Gastrocnemius medialis (tissue), 4 donors: ENCODE measurements at regions not wholly inside any gene's neighbourhood (a gene's known extent, or its start where the extent isn't known, plus 50 kb on each side); places are given as distances from the start of the nearest gene placed in this dataset.

ENCODE experiments used
- CTCF ChIP-seq, 5 experiments: fragments of 450-650 bp in 3 of 5; fragments of 200-600 bp in 2 of 5; sonication (generic) in 2 of 5; IDR thresholded peaks in 4 of 5; conservative IDR thresholded peaks in 1 of 5; 1 replicate in 4 of 5; 2 replicates in 1 of 5; pipeline ENCODE4 v1.5.1; 2016 to 2019; ENCODE audit warnings: antibody characterized with exemption in 5 of 5, mild to moderate bottlenecking in 3 of 5, moderate library complexity in 3 of 5
- POLR2A ChIP-seq, 2 donors: fragments of 450-650 bp; IDR thresholded peaks; one replicate each; pipeline ENCODE4 v1.6.1; 2017; ENCODE audit warnings: antibody characterized with exemption in 2 of 2, mild to moderate bottlenecking in 2 of 2, moderate library complexity in 2 of 2

GRCh38 chr12:13345722-13346121 is 149.2 kb downstream of the EMP1 start:
- TF ChIP-seq CTCF (IDR thresholded peaks at IDR 0.05 in 4 of 5, conservative IDR thresholded peaks at IDR 0.05 in 1 of 5), result no peak
- no peak for TF ChIP-seq POLR2A (IDR thresholded peaks at IDR 0.05)
